Calu3 (cell line): ENCODE measurements at regions not wholly inside any gene's neighbourhood (a gene's known extent, or its start where the extent isn't known, plus 50 kb on each side); places are given as distances from the start of the nearest gene placed in this dataset.

Experiments
- BruUV-seq: library from RNA; stranded (reverse); fragments of 400-500 nt; replicated peaks from 2 replicates; lab custom pipeline; 2021; lab: Mats Ljungman, UMichigan
- CTCF ChIA-PET: fragments of 300-600 bp; sonication (Branson Sonifier 250); formaldehyde crosslinking; loops from one replicate; lab custom pipeline; 2022; ENCODE audit warnings: antibody characterized with exemption; lab: Charles Lee
- DNase-seq: peaks from one replicate; pipeline ENCODE4 v3.0.0; 2022
- H3K27ac Mint-ChIP-seq: one replicate; pipeline ENCODE4 v1.8.0; 2022; ENCODE audit warnings: mixed read lengths; ENCODE audit not compliant: unreplicated experiment
- H3K27me3 Mint-ChIP-seq: one replicate; pipeline ENCODE4 v1.8.0; 2022; ENCODE audit warnings: mixed read lengths; ENCODE audit not compliant: unreplicated experiment
- H3K36me3 Mint-ChIP-seq: one replicate; pipeline ENCODE4 v1.8.0; 2022; ENCODE audit warnings: mild to moderate bottlenecking, moderate library complexity, mixed read lengths; ENCODE audit not compliant: insufficient read depth, unreplicated experiment
- H3K4me1 Mint-ChIP-seq: one replicate; pipeline ENCODE4 v1.8.0; 2022; ENCODE audit warnings: mild to moderate bottlenecking, low read depth, mixed read lengths; ENCODE audit not compliant: unreplicated experiment
- H3K4me3 Mint-ChIP-seq: one replicate; pipeline ENCODE4 v1.8.0; 2022; ENCODE audit warnings: mild to moderate bottlenecking, low read depth, moderate library complexity, mixed read lengths; ENCODE audit not compliant: unreplicated experiment
- H3K9me3 Mint-ChIP-seq: one replicate; pipeline ENCODE4 v1.8.0; 2022; ENCODE audit warnings: low read depth, mixed read lengths; ENCODE audit not compliant: unreplicated experiment
- intact Hi-C: fragments of 100-400 bp; cut with micrococcal nuclease; formaldehyde crosslinking; loops from one replicate; pipeline ENCODE4 v1.10.0; 2022; ENCODE audit not compliant: unreplicated experiment
- TF ChIP-seq, protein P1 (sequence below): fragments of 200-600 bp; IDR thresholded peaks from one replicate; pipeline ENCODE4 v1.8.0; 2022; ENCODE audit warnings: antibody characterized with exemption; ENCODE audit not compliant: unreplicated experiment

DNA sequence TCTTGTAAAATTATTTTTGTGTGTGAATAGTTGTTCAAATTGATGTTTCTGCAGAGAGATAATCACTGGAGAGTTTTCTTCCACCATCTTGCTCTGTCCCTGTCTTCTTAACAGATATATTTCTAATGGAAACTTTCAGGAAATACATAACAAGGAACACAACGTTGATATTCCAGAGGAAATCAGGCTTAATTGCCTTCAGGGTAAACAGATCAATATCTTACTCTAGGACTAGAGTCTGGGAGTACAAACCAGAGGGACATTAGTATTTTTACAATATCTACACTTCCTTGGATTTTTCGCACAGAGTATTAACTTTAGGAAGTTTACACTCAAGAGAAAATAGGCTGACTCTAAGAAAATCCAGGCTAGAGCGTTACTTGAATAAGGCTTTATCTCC is 159.1 kb downstream of the PFKFB3 start:
- Mint-ChIP-seq H3K4me1 (peaks cover 44% of the 10 kb centered on the region), H3K27ac (peak overlapping the region; percentile 25), H3K27me3 (no peaks in the 10 kb centered on the region), H3K4me3 (no peak overlapping the region), H3K9me3 (peaks cover 10% of the 10 kb centered on the region), H3K36me3 (no peaks in the 10 kb centered on the region)
- no TSS peak for BruUV-seq
- TF ChIP-seq, protein P1, sequence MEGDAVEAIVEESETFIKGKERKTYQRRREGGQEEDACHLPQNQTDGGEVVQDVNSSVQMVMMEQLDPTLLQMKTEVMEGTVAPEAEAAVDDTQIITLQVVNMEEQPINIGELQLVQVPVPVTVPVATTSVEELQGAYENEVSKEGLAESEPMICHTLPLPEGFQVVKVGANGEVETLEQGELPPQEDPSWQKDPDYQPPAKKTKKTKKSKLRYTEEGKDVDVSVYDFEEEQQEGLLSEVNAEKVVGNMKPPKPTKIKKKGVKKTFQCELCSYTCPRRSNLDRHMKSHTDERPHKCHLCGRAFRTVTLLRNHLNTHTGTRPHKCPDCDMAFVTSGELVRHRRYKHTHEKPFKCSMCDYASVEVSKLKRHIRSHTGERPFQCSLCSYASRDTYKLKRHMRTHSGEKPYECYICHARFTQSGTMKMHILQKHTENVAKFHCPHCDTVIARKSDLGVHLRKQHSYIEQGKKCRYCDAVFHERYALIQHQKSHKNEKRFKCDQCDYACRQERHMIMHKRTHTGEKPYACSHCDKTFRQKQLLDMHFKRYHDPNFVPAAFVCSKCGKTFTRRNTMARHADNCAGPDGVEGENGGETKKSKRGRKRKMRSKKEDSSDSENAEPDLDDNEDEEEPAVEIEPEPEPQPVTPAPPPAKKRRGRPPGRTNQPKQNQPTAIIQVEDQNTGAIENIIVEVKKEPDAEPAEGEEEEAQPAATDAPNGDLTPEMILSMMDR, result no peak
- DNase-seq, result no peak
- intact Hi-C loops, result no loop called here
- CTCF ChIA-PET, result interaction anchor here (0.7 kb wide), 1 partner anchor 110 kb away, joined by 3 read pairs; no protein-coding TSS in a partner anchor

DNA sequence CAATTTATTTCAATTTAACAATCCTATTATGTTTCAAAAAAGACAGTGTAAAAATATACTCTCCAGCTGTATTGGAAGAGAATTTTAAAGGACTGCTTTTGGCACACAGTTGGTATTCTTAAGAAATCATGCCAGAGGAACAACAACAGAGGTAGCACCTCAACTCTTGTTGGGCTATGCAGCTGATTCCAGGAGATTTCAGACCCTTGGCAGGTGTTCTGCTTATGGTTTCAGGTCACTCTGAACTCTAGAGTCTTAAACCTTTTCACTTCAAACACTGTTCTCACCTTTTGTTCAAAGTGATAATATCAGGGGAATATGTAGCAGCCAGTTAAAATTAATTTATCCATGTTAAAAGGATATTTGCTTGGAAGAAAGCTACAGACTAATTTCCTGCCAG is 160.1 kb downstream of the PFKFB3 start:
- Mint-ChIP-seq H3K4me1 (peaks cover 44% of the 10 kb centered on the region), H3K4me3 (no peak overlapping the region), H3K9me3 (peaks cover 14% of the 10 kb centered on the region), H3K27me3 (no peaks in the 10 kb centered on the region), H3K27ac (peak overlapping the region; percentile 13), H3K36me3 (no peaks in the 10 kb centered on the region)
- no peak for DNase-seq
- intact Hi-C loops, result no loop called here
- BruUV-seq, result no TSS peak
- TF ChIP-seq, protein P1, result no peak
- CTCF ChIA-PET, result no interaction called here

DNA sequence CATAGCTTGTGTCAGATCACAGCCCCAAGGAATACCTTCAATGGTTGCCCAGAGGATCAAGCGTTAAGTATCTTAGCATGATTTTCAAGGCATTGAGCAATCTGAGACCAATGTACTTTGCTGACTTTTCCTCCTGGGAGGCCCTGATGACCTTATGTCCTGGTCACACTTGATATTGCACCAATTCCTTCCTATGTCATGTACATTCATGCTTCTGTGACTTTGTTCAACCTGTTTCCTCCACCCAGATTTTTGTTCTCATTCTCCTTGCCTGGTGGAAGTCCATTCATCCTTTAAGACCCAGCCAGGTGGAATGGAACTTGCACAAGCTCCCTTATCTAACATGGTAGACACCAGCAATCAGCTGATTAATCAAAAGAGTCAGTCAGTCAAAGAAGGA is 160.8 kb downstream of the PFKFB3 start:
- DNase-seq, result no peak
- TF ChIP-seq, protein P1, result no peak
- no peaks in the 10 kb centered on the region for H3K36me3 Mint-ChIP-seq
- peaks cover 11% of the 10 kb centered on the region for H3K9me3 Mint-ChIP-seq
- peaks cover 44% of the 10 kb centered on the region for H3K4me1 Mint-ChIP-seq
- BruUV-seq, result no TSS peak
- intact Hi-C loops, result no loop called here
- no peak overlapping the region for H3K4me3 Mint-ChIP-seq
- no peaks in the 10 kb centered on the region for H3K27me3 Mint-ChIP-seq
- CTCF ChIA-PET, result interaction anchor here (1.0 kb wide), 1 partner anchor 25 kb away, joined by 3 read pairs; no protein-coding TSS in a partner anchor
- peak overlapping the region; percentile 13 for H3K27ac Mint-ChIP-seq

DNA sequence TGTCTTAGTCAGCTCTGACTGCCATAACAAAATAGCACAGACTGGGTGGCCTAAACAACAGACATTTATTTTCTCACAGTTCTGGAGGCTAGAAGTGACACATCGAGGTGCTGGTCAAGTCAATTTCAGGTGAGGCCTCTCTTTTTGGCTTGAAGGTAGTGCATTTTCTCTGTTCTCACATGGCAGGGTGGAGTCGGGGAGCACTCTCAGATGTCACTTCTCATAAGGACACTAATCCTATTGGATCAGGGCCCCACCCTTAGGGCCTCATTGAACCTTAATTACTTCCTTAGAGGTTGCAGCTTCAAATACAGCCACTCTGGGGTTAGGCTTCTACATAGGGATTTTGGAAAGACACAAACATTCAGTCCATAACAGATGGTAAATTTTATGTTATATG is 161.6 kb downstream of the PFKFB3 start:
- BruUV-seq, result no TSS peak
- Mint-ChIP-seq H3K27me3 (no peaks in the 10 kb centered on the region), H3K36me3 (no peaks in the 10 kb centered on the region), H3K4me1 (peaks cover 44% of the 10 kb centered on the region), H3K4me3 (no peak overlapping the region), H3K27ac (no peak overlapping the region), H3K9me3 (peaks cover 9% of the 10 kb centered on the region)
- CTCF ChIA-PET, result interaction anchor here (1.0 kb wide), 2 partner anchors 24 to 38 kb away, joined by 3 read pairs; no protein-coding TSS in a partner anchor
- TF ChIP-seq, protein P1, result no peak
- intact Hi-C loops, result no loop called here
- no peak for DNase-seq
